ENCODE measurements at regions not wholly inside any gene's neighbourhood (a gene's known extent, or its start where the extent isn't known, plus 50 kb on each side); places are given as distances from the start of the nearest gene placed in this dataset.

GRCh38 chr9:100686420-100686819 lies 108.5 kb downstream of the CAVIN4 start:
- TF ChIP-seq YY1 (IDR thresholded peaks at IDR 0.05; ENCODE audit: insufficient read depth, insufficient read length) (no peak), SUZ12 (IDR thresholded peaks at IDR 0.05; ENCODE audit: extremely low read depth, insufficient read depth, insufficient read length) (no peak)
